Activated naive CD4-positive, alpha-beta T cell treated with Interleukin-2 at 50 U/mL for 16 hours (primary cell): ENCODE measurements at regions not wholly inside any gene's neighbourhood (a gene's known extent, or its start where the extent isn't known, plus 50 kb on each side); places are given as distances from the start of the nearest gene placed in this dataset.
"Not testable (repeated sequence)": the region's sequence is repeated elsewhere in the genome, so short reads cannot be mapped to it uniquely, and the experiment has no call there.

Experiments used
- DNase-seq: peaks from one replicate; pipeline ENCODE4 v3.0.0-alpha.2; 2020

GRCh38 chr12:123059500-123059899 lies 79.0 kb downstream of the ARL6IP4 start:
- no peak for DNase-seq

DNA sequence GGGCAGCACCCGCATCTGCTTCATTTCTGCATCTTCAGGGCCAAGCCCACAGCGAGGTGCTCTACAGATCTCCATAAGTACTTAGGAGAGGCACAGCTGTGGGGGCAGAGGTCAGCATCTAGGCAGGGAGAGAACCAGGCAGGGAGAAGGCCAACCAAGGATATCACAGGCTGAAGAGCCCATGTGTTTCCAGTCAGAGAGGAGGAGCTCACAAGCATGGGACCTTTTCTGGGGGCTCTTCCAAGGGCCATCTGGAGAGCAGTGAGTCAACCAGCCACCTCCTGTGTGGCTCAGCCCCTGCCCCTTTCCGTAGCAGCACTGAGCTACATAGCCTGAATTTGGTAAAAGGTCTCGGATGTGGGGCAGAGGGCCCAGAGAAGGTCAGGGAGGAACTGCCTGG lies 78.5 kb downstream of the ARL6IP4 start:
- no peak for DNase-seq

- no peak for DNase-seq
Measured at GRCh38 chr12:123058481-123058880, 78.0 kb downstream of the ARL6IP4 start.

- no peak for DNase-seq
Measured at GRCh38 chr12:123057513-123058265, 77.2 kb downstream of the ARL6IP4 start.

- no peak for DNase-seq
Measured at GRCh38 chr12:123056709-123057108, 76.2 kb downstream of the ARL6IP4 start.

GRCh38 chr12:123056053-123056452 lies 75.6 kb downstream of the ARL6IP4 start:
- no peak for DNase-seq

DNA sequence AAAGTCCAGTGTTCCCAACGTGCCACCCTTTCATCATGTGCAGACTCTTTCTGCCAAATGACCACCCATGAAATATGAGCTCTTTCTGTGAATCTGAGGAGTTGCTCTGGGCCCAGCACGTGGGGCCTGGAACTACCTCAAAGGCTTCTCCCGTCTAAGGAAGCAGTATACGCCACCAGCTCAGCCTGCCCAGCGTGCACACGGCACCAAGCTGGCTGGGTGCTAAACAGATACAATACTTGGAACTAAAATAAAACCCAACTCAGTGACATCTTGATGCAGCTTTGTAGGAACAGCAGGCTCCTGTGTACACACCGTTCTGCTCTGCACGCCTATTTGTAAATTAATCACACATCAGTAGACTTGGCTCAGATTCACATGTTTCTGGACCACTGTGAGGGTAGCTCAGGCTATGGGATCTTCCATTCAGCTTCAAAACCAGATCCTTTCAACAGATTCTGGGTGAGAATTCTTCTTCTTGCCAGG lies 74.8 kb downstream of the ARL6IP4 start:
- DNase-seq = no peak

DNA sequence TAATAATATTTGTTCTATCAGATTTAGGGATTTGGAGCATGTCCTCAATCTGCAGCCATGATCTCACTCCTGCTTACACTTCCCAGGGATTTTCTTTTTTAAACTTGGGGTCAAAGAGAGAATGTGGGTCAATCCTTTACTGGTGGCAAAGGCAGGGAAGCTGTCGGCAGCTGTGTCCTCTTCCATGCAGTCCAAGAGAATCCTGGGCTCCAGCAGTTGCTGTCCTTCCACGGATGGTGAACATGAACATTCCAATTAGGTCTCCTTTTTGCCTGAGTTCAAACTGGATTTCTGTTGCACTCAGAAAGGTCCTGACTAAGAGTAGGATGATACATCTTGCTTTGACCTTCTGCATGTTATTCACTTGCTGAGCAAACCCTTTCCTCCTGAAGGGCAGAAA lies 73.9 kb downstream of the ARL6IP4 start:
- no peak for DNase-seq

GRCh38 chr12:123051556-123051955 lies 71.1 kb downstream of the ARL6IP4 start:
- no peak for DNase-seq

DNA sequence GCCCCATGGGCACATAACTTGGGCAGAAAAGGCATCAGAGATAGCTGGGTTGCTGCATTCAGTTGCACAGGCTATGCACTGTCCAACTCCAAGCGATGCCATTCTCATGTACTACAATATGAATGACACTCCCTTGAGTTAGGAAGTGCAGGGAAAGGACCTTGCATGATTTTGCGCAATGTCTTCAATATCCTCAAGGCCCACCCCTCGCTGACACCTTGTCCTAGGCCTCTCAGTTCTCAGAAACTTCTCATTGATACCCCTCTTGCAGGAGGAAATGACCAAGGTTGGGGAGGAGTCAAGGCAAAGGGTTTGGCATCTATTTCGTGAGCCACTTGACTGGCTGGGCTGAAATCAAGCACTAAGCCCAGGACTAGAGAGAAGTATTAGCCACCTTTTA lies 70.4 kb downstream of the ARL6IP4 start:
- DNase-seq = no peak

DNA sequence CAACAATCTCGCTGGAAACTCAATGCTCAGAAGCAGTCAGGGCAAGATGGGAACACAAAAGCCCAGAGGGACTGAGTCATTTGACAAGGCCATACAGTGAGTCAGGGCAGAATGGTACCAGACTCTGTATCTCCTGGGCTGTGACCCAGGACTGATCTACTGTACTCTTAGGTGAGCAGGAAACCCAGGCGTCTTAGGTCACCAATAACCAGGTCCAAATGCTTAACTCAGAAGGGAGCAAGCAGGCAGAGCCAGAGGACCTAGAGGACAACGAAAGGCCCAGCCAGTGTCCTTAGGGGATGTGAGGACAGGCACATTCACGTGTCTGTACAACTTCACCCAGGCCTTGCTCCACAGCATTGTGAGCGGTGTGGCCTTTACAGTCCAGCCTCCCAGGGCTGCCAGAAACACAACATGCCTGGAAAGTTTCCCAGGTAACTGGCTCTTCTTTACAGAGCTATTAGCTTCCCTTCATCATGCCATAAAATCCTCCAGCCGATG lies 69.9 kb downstream of the ARL6IP4 start:
- no peak for DNase-seq

DNA sequence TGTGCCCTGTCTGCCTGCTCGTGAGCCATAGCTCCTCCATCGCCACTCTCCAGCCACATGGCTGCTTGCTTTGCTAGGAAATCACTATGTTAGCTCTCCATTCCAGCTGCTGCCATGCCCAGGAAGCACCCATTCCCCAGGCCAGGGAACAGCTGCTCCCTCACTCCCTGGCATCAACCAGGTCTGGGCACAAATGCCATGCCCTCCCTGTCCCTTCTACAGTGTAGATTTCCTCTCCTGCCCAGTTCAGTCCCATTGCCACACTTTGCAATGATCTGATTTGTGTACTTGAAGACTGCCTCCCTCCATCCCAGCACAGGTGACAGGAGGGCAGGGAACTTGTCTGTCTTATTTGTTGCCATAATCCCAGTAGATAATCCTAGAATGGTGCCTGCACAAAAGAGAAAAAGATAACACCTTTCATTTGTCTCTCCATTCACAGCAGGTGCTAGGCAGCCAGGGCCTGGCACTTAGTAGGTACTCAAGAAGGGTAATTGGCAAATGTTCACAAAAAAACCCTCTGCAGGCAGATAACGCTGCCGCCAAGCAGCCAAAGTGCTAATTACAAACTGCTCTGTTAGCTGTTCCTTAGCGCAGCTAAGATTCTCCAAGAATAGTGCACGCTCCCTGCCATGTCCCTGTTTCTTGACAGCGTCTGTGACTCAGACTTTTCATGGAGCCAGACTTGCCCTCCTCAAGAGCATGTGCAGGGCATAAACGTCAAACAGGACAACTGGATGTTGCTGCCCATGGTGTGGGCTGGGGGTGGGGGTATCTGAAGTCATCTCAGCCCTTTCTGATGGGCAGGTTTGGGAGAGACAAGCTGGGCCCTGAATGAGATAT lies 69.1 kb downstream of the ARL6IP4 start:
- no peak for DNase-seq

DNA sequence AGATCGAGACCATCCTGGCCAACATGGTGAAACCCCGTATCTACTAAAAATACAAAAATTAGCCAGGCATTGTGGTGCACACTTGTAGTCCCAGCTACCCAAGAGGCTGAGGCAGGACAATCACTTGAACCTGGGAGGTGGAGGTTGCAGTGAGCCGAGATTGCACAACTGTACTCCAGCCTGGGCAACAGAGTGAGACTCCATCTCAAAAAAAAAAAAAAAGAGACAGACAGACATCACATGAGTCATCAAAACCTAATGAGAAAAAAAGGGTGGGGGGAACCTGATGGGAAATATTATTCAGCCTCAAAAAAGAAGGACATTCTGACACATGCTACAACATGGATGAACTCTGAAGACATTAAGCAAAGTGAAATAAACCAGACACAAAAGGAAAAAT lies 67.4 kb downstream of the ARL6IP4 start:
- DNase-seq = not testable (repeated sequence)

GRCh38 chr12:123047289-123047688 lies 66.8 kb downstream of the ARL6IP4 start:
- DNase-seq = no peak

DNA sequence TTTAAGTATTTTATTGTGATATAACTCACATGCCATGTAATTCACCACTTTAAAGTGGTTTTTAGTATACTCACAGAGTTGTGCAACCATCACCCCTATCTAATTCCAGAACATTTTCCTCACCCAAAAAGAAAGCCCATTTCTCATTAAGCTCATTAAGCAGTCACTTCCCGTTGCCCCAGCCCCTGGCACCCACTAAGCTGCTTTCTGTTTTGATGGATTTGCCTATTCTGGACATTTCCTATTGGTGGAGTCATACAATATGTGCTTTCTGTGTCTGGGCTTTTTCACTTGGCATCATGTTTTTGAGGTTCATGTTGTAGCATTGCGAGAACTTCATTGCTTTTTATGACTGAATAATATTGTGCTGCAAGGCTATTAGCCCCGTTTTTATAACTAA lies 66.0 kb downstream of the ARL6IP4 start:
- no peak for DNase-seq

- DNase-seq = no peak
Measured at GRCh38 chr12:123045678-123046077, 65.2 kb downstream of the ARL6IP4 start.

GRCh38 chr12:123044351-123044750 lies 63.9 kb downstream of the ARL6IP4 start:
- DNase-seq = no peak

GRCh38 chr12:123043536-123044001 lies 63.1 kb downstream of the ARL6IP4 start:
- peak; percentile 70 for DNase-seq

GRCh38 chr12:123042833-123043232 lies 62.4 kb downstream of the ARL6IP4 start:
- no peak for DNase-seq

GRCh38 chr12:123041811-123042655 lies 61.6 kb downstream of the ARL6IP4 start:
- no peak for DNase-seq

GRCh38 chr12:123041042-123041531 lies 60.6 kb downstream of the ARL6IP4 start:
- DNase-seq = no peak

DNA sequence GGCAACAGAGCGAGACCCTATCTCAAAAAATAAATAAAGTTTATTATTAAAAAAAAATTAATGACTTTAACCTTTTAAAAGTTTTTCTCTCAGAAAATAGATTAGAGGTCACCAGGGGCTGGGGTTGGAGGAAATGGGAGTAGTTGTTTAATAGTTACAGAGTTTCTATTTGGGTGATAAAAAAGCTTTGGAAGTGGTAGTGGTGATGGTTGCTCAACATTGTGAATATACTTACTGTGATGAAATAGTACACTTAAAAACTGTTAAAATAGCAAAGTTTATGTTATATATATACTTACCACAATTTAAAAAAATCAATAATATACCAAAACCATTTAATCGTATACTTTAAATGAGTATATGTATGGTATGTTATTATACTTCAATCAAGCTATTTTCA lies 59.6 kb downstream of the ARL6IP4 start:
- DNase-seq = no peak

GRCh38 chr12:123038966-123039365 lies 58.5 kb downstream of the ARL6IP4 start:
- DNase-seq = no peak
